ENCODE measurements at regions not wholly inside any gene's neighbourhood (a gene's known extent, or its start where the extent isn't known, plus 50 kb on each side); places are given as distances from the start of the nearest gene placed in this dataset.

DNA sequence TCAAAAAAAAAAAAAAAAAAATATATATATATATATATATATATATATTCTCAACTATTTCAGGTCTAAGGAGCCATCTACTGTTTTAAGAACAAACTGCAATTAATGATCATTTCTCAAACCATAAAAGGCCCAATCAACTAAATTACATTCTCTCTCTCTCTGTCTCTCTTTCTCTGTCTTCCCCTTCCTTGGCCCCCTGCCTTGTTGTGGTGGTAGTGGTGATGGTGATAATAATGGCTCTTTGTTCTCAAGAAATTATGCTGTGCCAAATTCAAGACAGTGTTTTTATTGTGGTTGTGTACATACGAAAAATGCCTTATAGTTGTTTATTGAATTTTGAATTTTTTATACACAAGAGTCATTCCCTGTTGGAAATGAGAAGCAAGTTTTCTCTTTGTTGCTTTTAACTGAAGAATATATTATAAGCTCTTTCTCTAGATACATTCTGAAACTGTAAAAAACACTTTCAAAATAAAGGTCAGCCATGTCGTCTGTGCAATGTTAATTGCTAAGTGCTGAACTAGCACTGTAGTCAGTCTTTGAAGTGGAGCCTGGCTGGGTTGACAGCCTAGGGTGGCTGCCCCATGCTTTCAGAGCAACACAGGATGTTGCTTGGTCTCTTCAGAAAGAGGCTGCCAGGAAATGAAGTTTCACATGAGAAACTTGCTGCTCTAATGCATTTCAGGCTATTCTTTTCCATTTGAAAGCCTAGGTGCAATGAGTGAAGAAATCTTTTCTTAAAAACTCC, 96.0 kb downstream of the HINT1 start (continued):
- no peak for TF ChIP-seq CTBP2 (IDR thresholded peaks at IDR 0.05; ENCODE audit: borderline replicate concordance, insufficient read depth, insufficient read length, low read length)
- TF ChIP-seq KDM5A (IDR thresholded peaks at IDR 0.05; ENCODE audit: low read length) = no peak
- TF ChIP-seq KDM1A (IDR thresholded peaks at IDR 0.05; ENCODE audit: borderline replicate concordance, low read length) = no peak
- TF ChIP-seq YY1 (IDR thresholded peaks at IDR 0.05; ENCODE audit: low read depth, low read length) = no peak
- no peak for TF ChIP-seq POLR2AphosphoS5 (IDR thresholded peaks at IDR 0.05; ENCODE audit: low read depth, low read length)

Measured in H1 (cell line).